H9 (cell line): ENCODE measurements at regions not wholly inside any gene's neighbourhood (a gene's known extent, or its start where the extent isn't known, plus 50 kb on each side); places are given as distances from the start of the nearest gene placed in this dataset. TPM values are rescaled to one million over a fixed set of nuclear protein-coding genes. Genes with fewer than 3 reads are reported as not detected.

Experiments
- DNase-seq: peaks from one replicate; pipeline ENCODE4 v3.0.0-alpha.2; 2017
- H2AFZ ChIP-seq: one replicate; pipeline ENCODE4 v1.6.1; 2013; ENCODE audit warnings: mild to moderate bottlenecking, low read length, control low read depth, moderate library complexity
- H2AK5ac ChIP-seq: 2 replicates; pipeline ENCODE4 v1.6.1; 2013; ENCODE audit warnings: low read length, control low read depth, mixed read lengths; ENCODE audit not compliant: insufficient read length
- H2BK120ac ChIP-seq: one replicate; pipeline ENCODE4 v1.6.1; 2013; ENCODE audit warnings: low read depth, mild to moderate bottlenecking, low read length, control low read depth, inconsistent platforms; ENCODE audit not compliant: poor library complexity, severe bottlenecking
- H2BK12ac ChIP-seq: 2 replicates; pipeline ENCODE4 v1.6.1; 2013; ENCODE audit warnings: low read length, control low read depth, mixed read lengths, low read depth; ENCODE audit not compliant: insufficient read length
- H2BK15ac ChIP-seq: 2 replicates; pipeline ENCODE4 v1.6.1; 2013; ENCODE audit warnings: low read depth, low read length, control low read depth
- H2BK20ac ChIP-seq: one replicate; pipeline ENCODE4 v1.6.1; 2013; ENCODE audit warnings: low read depth, mild to moderate bottlenecking, low read length, control low read depth, inconsistent platforms; ENCODE audit not compliant: poor library complexity, severe bottlenecking
- H2BK5ac ChIP-seq: 2 replicates; pipeline ENCODE4 v1.6.1; 2013; ENCODE audit warnings: low read length, control low read depth, mixed read lengths; ENCODE audit not compliant: insufficient read length
- H3K14ac ChIP-seq: 2 replicates; pipeline ENCODE4 v1.6.1; 2013; ENCODE audit warnings: low read length, control low read depth; ENCODE audit not compliant: insufficient read depth
- H3K18ac ChIP-seq: 2 replicates; pipeline ENCODE4 v1.6.1; 2013; ENCODE audit warnings: low read depth, mild to moderate bottlenecking, mixed read lengths, low read length, control low read depth; ENCODE audit not compliant: insufficient read length
- H3K23ac ChIP-seq: 2 replicates; pipeline ENCODE4 v1.6.1; 2013; ENCODE audit warnings: low read length, control low read depth, mixed read lengths, low read depth; ENCODE audit not compliant: insufficient read length
- H3K23me2 ChIP-seq: 2 replicates; pipeline ENCODE4 v1.6.1; 2013; ENCODE audit warnings: low read depth, mild to moderate bottlenecking, mixed read lengths, low read length, control low read depth; ENCODE audit not compliant: insufficient read length, poor library complexity, severe bottlenecking
- H3K27ac ChIP-seq: 2 replicates; pipeline ENCODE4 v1.5.1; 2013; ENCODE audit warnings: low read length, control low read depth, mixed read lengths, low read depth; ENCODE audit not compliant: insufficient read length
- H3K27me3 ChIP-seq: 2 replicates; pipeline ENCODE4 v1.6.1; 2013; ENCODE audit warnings: low read length, control low read depth, inconsistent platforms; ENCODE audit not compliant: insufficient read depth
- H3K4ac ChIP-seq: 2 replicates; pipeline ENCODE4 v1.6.1; 2013; ENCODE audit warnings: low read depth, mild to moderate bottlenecking, control low read depth, inconsistent platforms, low read length, moderate library complexity
- H3K4me1 ChIP-seq: 2 replicates; pipeline ENCODE4 v1.6.1; 2013; ENCODE audit warnings: low read length, control low read depth, inconsistent platforms; ENCODE audit not compliant: insufficient read depth
- H3K4me2 ChIP-seq: 2 replicates; pipeline ENCODE4 v1.6.1; 2013; ENCODE audit warnings: low read length, control low read depth, mixed read lengths; ENCODE audit not compliant: insufficient read length, insufficient read depth
- H3K56ac ChIP-seq: 2 replicates; pipeline ENCODE4 v1.6.1; 2013; ENCODE audit warnings: low read depth, mild to moderate bottlenecking, mixed read lengths, low read length, control low read depth; ENCODE audit not compliant: insufficient read length
- H3K79me1 ChIP-seq: 2 replicates; pipeline ENCODE4 v1.6.1; 2013; ENCODE audit warnings: low read depth, mild to moderate bottlenecking, moderate library complexity, low read length, control low read depth, inconsistent platforms; ENCODE audit not compliant: insufficient read depth, poor library complexity, severe bottlenecking
- H3K79me2 ChIP-seq: 2 replicates; pipeline ENCODE4 v1.6.1; 2013; ENCODE audit warnings: low read length, control low read depth, inconsistent platforms; ENCODE audit not compliant: insufficient read depth
- H3K9ac ChIP-seq: 2 replicates; pipeline ENCODE4 v1.6.1; 2013; ENCODE audit warnings: low read length, control low read depth, mixed read lengths; ENCODE audit not compliant: insufficient read length; ENCODE audit errors: extremely low read depth
- H3K9me3 ChIP-seq: one replicate; pipeline ENCODE4 v1.6.1; 2013; ENCODE audit warnings: low read depth, low read length, inconsistent platforms; ENCODE audit not compliant: control insufficient read depth
- H3T11ph ChIP-seq: one replicate; pipeline ENCODE4 v1.6.1; 2013; ENCODE audit warnings: mild to moderate bottlenecking, low read length, control low read depth, inconsistent platforms
- H4K20me1 ChIP-seq: one replicate; pipeline ENCODE4 v1.6.1; 2013; ENCODE audit not compliant: control insufficient read depth, insufficient read length, insufficient read depth
- H4K5ac ChIP-seq: 2 replicates; pipeline ENCODE4 v1.6.1; 2013; ENCODE audit warnings: low read depth, mild to moderate bottlenecking, mixed read lengths, low read length, control low read depth; ENCODE audit not compliant: insufficient read length
- H4K8ac ChIP-seq: replicated peaks from 2 replicates; pipeline ENCODE4 v1.6.1; 2013; ENCODE audit warnings: low read length, control low read depth, mixed read lengths, low read depth; ENCODE audit not compliant: insufficient read length
- H4K91ac ChIP-seq: 2 replicates; pipeline ENCODE4 v1.6.1; 2013; ENCODE audit warnings: low read depth, mild to moderate bottlenecking, moderate library complexity, mixed read lengths, low read length, control low read depth; ENCODE audit not compliant: insufficient read length
- H3K27ac Mint-ChIP-seq, 3 experiments: 2 replicates in 2 of 3; 3 replicates in 1 of 3; pipeline ENCODE4 v1.8.0; 2020 to 2021; ENCODE audit warnings: mixed read lengths in 3 of 3, mild to moderate bottlenecking in 1 of 3, moderate library complexity in 1 of 3
- H3K27me3 Mint-ChIP-seq: 2 replicates; pipeline ENCODE4 v1.8.0; 2021; ENCODE audit warnings: low read depth, mild to moderate bottlenecking, moderate library complexity, mixed read lengths
- H3K36me3 Mint-ChIP-seq, 3 experiments: 2 replicates in 2 of 3; 3 replicates in 1 of 3; pipeline ENCODE4 v1.8.0; 2020 to 2021; ENCODE audit warnings: low read depth in 3 of 3, mixed read lengths in 3 of 3; ENCODE audit not compliant: insufficient read depth in 1 of 3
- H3K4me1 Mint-ChIP-seq, 2 experiments: 2 replicates each; pipeline ENCODE4 v1.8.0; 2020; ENCODE audit warnings: mixed read lengths in 2 of 2
- H3K4me3 Mint-ChIP-seq, 2 experiments: 2 replicates in 1 of 2; 3 replicates in 1 of 2; pipeline ENCODE4 v1.8.0; 2020 to 2021; ENCODE audit warnings: mild to moderate bottlenecking in 2 of 2, mixed read lengths in 2 of 2, moderate library complexity in 1 of 2
- H3K9me3 Mint-ChIP-seq, 2 experiments: 2 replicates in 1 of 2; 3 replicates in 1 of 2; pipeline ENCODE4 v1.8.0; 2020; ENCODE audit warnings: mild to moderate bottlenecking in 2 of 2, mixed read lengths in 2 of 2, moderate library complexity in 1 of 2
- CTCF ChIP-seq: fragments of 200-600 bp; sonication (generic); conservative IDR thresholded peaks from 3 replicates; pipeline ENCODE4 v1.8.0; 2021; ENCODE audit warnings: antibody characterized with exemption, mild to moderate bottlenecking
- microRNA-seq: library from miRNA; unstranded; fragments of <30 nt; microRNA quantifications from one replicate; pipeline ENCODE4, GENCODE V29; 2020; ENCODE audit warnings: borderline microRNAs expressed

DNA sequence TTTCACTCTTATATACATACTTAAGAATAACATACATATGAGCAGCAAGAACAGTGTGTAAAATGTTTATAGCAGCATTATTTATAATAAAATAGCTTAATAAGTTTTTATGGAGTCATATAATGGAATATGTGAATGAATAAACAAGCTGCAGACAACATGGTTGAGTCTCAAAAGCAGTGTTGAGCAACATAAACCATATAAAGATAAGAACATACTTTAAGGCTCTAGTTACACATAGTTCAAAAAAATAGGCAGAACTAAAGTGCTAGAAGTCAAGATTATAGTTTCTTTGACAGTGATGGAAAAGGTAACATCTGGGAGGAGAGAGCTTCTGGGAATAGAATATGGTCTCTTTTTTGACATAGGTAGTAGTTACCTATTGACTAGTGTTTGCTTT lies 53.7 kb upstream of the ADAMTS19 start:
- no peak overlapping the region for H2AK5ac ChIP-seq
- no peak overlapping the region for H2AFZ ChIP-seq
- Mint-ChIP-seq H3K27ac (no peak overlapping the region), H3K4me3 (no peak overlapping the region), H3K4me1 (peaks cover 16 to 19% of the 10 kb centered on the region in 2 experiments), H3K9me3 (no peaks in the 10 kb centered on the region; a peak in 1 of 5 replicates), H3K36me3 (no peaks in the 10 kb centered on the region; a peak in 1 of 7 replicates), H3K27me3 (0 out of 2 replicates have a peak, but pooled peaks cover 2% of the 10 kb centered on the region)
- no peak for DNase-seq
- H4K8ac ChIP-seq = no peak overlapping the region
- no peak overlapping the region for H3K4ac ChIP-seq
- H4K20me1 ChIP-seq = no peaks in the 10 kb centered on the region
- no peak overlapping the region for H2BK12ac ChIP-seq
- no peak overlapping the region for H3K56ac ChIP-seq
- TF ChIP-seq CTCF = no peak
- no peak overlapping the region for H3K18ac ChIP-seq
- no peaks in the 10 kb centered on the region for H3K79me1 ChIP-seq
- no peaks in the 10 kb centered on the region for H3K27me3 ChIP-seq
- no peaks in the 10 kb centered on the region for H3K79me2 ChIP-seq
- peaks cover 5% of the 10 kb centered on the region; the same call in 1 of the 2 replicates for H3K4me1 ChIP-seq
- H3K4me2 ChIP-seq = no peak overlapping the region
- no peak overlapping the region for H4K5ac ChIP-seq
- no peak overlapping the region for H3K27ac ChIP-seq
- no peak overlapping the region for H2BK15ac ChIP-seq
- no peak overlapping the region for H3K23ac ChIP-seq
- no peak overlapping the region for H3K9ac ChIP-seq
- H3T11ph ChIP-seq = no peak overlapping the region
- no peak overlapping the region for H4K91ac ChIP-seq
- H2BK5ac ChIP-seq = no peak overlapping the region
- H3K14ac ChIP-seq = no peak overlapping the region
- H3K9me3 ChIP-seq = no peaks in the 10 kb centered on the region
- no peaks in the 10 kb centered on the region for H3K23me2 ChIP-seq
- H2BK120ac ChIP-seq = no peak overlapping the region
- no peak overlapping the region for H2BK20ac ChIP-seq

Small RNA genes in the stretch of these regions (microRNA-seq; reads per million reads assigned to microRNA genes)
- not detected for gene MIR4460
